ENCODE measurements at regions not wholly inside any gene's neighbourhood (a gene's known extent, or its start where the extent isn't known, plus 50 kb on each side); places are given as distances from the start of the nearest gene placed in this dataset.

DNA sequence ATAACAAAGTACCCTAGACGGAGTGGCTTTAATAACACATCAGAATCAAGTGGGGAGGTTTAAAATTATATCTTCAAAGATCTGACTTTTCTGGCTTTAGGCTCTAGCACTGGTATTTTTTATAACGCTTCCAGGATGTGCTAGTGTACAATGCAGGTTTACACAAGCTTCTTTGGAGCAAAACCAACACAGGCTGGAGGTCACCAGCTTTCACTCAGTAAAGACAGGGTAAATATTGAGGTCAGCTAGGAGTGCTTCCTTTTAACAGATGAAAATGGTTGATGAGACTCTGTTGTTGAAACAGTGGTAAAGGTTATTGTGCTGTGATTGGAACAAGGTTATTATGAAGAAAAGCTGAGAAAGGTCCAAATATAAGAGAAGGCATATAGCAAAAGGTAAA lies 414.2 kb downstream of the TAF11L14 start:
- DNase-seq (ENCODE audit: low read depth): no peak

- DNase-seq (ENCODE audit: low read depth): no peak
Measured at GRCh38 chr5:18050345-18050744, 416.1 kb downstream of the TAF11L14 start.

- no peak for DNase-seq (ENCODE audit: low read depth)
Measured at GRCh38 chr5:18050776-18051175, 416.5 kb downstream of the TAF11L14 start.

DNA sequence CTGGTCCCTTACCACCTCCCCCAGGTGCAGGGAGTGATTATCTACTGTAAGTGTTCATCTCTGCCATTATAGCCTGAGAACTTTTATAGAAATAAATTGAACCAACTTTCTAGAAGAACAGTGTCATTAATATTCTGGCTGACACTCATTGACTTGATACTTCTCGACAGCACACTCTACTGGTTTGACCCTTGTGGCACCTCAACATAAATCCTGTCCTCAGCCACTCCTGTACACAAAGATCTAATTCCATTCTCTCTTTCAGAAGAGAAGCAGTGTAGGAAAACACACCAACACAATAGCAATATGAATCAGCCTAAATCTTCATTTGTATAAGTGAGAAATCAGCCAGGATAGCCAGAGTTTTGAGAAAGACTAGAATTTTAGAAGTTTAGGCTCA lies 417.7 kb downstream of the TAF11L14 start:
- no peak for DNase-seq (ENCODE audit: low read depth)

DNA sequence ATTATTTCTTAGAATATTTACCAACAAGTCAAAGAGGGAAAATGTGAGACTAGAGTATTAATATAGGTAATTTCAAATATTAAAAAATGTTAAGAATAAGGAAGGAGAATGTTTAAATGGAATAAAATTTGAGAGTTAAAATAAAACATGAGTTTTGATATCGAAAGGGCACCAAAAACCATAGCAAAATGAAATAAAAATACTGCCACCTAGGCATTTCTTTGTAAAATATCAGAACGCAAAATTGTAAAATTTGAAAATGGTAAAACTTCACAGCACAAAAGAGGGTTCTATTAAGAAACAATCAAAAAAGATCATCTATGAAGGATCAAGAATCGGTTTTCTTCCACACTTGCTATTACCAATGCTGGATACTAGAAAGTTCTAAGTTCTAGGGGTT lies 418.3 kb downstream of the TAF11L14 start:
- no peak for DNase-seq (ENCODE audit: low read depth)

DNA sequence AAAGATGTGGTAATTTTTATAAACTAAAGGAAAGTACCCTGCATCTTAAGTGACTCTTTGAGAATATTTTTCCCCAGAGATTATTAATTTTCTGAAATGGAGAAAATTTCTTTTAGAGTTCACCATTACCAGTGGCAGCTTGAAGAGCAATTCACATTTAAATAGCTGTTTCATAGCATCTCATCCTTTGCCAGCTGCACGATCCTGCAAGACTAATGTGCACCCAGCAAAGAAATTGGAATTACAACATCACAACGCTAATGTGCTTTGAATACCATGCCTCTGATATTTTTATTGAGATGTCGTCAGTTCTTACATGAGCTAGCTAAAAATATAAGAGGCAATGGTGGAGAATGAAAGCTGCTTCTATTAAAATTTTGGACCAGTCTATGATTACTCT lies 423.5 kb downstream of the TAF11L14 start:
- no peak for DNase-seq (ENCODE audit: low read depth)

DNA sequence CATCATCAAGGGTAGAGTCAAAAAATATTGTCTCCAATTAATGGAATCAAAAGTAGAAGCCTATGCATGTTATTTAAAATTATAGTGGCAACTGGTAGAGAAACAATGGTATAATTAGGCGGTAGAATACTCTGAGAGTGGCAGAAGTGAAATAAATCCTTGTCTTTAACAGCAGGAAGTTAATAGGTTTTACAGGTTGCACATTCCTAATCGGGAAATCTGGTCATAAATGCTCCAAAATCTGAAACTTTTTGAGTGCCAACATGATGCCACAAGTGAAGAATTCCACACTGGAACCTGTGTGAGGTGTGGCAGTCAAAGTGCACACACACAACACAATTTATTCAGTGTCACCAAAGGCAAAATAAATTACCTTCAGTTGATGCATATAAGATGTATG lies 433.4 kb downstream of the TAF11L14 start:
- no peak for DNase-seq (ENCODE audit: low read depth)

- no peak for DNase-seq (ENCODE audit: low read depth)
Measured at GRCh38 chr5:18068826-18069225, 434.6 kb downstream of the TAF11L14 start.

GRCh38 chr5:18069790-18070189 lies 435.5 kb downstream of the TAF11L14 start:
- no peak for DNase-seq (ENCODE audit: low read depth)

GRCh38 chr5:18072600-18072999 lies 438.3 kb downstream of the TAF11L14 start:
- DNase-seq (ENCODE audit: low read depth): no peak

DNA sequence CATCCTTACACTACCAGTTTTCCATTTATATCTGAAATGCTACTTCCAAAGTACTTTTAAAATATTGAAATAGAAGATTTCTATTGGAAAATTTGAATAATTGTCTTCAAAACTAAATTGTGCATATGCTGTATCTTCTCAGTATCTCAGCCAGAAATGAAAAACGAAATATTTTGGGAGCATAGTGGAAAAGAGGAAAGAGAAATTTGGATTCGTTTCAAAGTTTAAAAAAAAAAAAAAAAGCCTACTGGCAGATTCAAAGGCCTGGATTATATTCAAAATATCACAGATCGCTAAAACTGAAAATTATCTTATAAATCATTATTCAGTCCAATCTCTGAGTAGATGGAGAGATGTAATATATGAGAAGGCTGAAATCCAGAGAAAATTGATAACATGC lies 440.7 kb downstream of the TAF11L14 start:
- no peak for DNase-seq (ENCODE audit: low read depth)

DNA sequence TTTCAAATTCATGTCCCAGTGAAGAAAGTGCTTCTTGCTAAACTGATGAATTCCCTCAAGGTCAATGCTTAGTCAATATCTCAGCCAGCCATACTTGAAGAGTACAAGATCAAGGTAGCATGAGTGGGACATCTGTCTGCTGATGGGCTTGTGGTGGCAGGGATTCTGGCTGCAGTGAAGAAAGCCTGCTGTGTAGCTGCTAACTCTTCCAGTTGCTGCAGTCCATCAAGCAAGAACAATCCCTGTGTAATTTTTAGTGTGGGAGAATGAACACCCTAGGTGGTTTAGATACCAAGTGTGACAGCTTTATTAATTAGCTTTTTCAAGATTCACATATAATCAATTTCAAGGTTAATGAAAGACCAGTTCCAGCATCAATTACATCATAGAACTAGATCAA lies 443.9 kb downstream of the TAF11L14 start:
- DNase-seq (ENCODE audit: low read depth): no peak

DNA sequence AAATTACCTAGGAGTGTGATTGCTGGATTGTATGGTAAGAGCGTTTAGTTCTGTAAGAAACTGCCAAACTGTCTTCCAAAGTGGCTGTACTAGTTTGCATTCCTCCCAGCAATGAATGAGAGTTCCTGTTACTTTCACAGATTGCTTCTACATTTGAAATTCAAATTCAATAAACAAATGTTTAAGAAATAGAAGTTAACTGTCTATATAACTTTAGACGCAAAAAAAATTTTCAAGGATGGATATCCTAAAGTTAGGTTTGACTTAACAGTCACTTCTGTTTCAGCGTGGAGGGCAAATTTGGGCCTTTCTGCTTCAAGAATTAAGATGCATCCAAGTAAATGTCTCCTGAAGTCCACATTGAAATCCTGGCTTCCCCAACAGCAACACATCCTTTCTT lies 445.6 kb downstream of the TAF11L14 start:
- DNase-seq (ENCODE audit: low read depth): no peak

DNA sequence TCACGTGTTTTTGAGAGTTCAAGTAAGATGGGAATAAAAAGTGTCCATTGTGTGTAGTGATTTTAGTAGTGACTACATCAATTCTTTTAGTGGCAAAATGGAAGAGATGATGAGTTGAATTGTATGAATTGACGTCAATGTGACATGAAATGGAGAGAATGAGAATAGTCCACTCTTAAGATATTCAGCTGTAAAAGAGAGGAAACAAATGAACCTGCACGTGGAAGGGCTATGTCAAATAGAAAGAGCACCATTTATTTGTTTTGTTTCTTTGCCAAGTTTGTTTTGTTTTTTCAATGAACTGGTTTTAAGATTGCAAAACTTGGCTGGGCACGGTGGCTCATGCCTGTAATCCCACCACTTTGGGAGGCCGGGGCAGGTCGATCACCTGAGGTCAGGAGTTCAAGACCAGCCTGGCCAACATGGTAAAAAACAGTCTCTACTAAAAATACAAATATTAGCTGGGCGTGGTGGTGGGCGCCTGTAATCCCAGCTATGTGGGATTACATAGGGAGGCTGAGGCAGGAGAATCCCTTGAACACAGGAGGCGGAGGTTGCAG lies 453.8 kb downstream of the TAF11L14 start:
- DNase-seq (ENCODE audit: low read depth): no peak

DNA sequence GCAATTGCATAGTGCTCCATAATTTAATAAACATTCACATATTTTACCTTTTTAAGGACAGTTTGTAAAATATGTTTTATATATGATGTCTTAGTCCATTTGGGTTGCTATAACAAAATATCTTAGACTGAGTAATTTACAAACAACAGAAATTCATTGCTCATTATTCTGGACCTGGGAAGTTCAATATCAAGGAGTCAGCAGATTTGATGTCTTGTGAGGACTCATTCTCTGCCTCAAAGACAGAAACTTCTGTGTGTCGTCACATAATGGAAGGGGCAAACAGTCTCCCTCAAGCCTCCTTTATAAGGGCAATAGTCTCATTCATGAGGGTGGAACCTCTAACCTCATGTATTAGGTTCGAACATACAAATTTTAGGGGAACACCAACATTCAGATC lies 455.9 kb downstream of the TAF11L14 start:
- DNase-seq (ENCODE audit: low read depth): no peak

GRCh38 chr5:18091142-18091541 lies 456.9 kb downstream of the TAF11L14 start:
- no peak for DNase-seq (ENCODE audit: low read depth)

GRCh38 chr5:18091758-18092157 lies 457.5 kb downstream of the TAF11L14 start:
- no peak for DNase-seq (ENCODE audit: low read depth)

DNA sequence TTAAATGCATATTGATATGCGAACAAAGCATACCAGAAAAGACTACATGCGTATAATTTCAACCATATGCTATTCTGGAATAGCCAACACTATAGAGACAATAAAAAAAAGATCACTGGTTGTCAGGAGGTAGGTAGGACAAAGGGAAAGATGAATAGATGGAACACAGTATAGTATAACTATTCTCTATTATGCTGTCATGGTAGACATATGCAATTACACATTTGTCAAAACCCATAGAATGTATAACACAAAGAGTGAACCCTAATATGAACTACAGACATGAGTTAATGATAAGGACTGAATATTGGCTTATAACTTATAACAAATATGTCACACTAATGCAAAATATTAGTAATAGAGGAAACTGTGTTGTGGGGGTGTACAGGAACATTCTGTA lies 460.8 kb downstream of the TAF11L14 start:
- DNase-seq (ENCODE audit: low read depth): no peak

DNA sequence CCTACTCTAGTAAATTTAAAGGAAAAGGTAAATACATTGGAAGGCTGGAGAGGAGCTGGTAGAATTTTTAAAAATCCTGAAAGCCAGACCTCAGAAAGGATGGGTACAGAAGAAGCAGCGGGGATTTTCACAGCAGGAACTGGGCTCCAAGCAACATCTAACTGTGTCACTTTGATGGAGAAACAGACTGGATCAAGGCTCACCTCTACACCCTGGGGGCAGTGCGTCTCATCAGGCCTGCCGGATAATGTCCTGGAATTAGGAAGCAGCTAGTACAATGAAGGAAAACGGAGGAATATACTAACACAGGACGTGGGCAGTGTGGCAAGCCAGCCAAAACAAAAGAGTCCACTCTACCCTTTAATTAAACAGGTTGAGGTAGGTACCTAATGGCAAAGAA lies 463.6 kb downstream of the TAF11L14 start:
- DNase-seq (ENCODE audit: low read depth): no peak

GRCh38 chr5:18098691-18099090 lies 464.4 kb downstream of the TAF11L14 start:
- no peak for DNase-seq (ENCODE audit: low read depth)

DNA sequence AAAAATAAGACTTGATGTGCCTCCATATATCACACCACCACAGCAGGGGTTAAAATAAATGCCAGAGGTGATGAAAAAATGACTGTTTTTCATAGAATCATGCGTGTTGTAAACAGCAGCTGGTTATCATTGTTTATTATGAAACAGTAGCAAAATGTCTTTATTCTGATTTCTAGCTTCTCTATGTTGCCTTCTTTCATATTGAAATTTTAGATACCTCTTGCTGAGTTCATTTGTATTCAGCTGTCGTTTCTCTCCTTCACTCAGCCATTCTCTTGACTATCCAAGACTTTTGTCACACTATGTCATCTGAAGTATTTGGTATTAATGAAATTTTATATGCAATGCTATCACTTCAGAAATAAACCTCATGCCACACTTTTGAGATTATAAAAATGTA lies 465.0 kb downstream of the TAF11L14 start:
- DNase-seq (ENCODE audit: low read depth): no peak

DNA sequence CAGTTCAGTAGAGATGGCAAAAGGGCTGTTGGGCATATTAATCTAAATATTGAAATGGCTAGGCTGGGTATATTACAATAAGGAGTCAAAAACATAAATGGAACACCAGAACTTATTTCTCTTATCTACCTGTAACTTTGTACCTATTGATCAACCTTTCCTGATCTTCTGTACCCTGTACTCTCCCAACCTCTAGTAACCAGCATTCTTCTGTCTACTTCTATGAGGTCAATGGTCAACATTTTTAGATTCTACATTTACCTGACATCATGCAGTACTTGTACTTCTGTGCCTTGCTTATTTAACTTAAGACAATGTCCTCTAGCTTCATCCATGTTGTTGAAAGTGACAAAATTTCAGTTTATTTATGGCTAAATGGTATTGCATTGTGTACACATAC lies 467.3 kb downstream of the TAF11L14 start:
- no peak for DNase-seq (ENCODE audit: low read depth)

- DNase-seq (ENCODE audit: low read depth): no peak
Measured at GRCh38 chr5:18102733-18103132, 468.5 kb downstream of the TAF11L14 start.

- no peak for DNase-seq (ENCODE audit: low read depth)
Measured at GRCh38 chr5:18105449-18105848, 471.2 kb downstream of the TAF11L14 start.

GRCh38 chr5:18111906-18112465 lies 477.7 kb downstream of the TAF11L14 start:
- no peak for DNase-seq (ENCODE audit: low read depth)

All from non-pigmented ciliary epithelial cell (primary cell).